K562 (cell line): ENCODE measurements at regions not wholly inside any gene's neighbourhood (a gene's known extent, or its start where the extent isn't known, plus 50 kb on each side); places are given as distances from the start of the nearest gene placed in this dataset.

Experiments used
- ATAC-seq: fragments of 200-7000 bp; cut with Tn5 transposase; 3 replicates; pipeline ENCODE4 v1.9.1; 2020; ENCODE audit warnings: moderate library complexity
- BruUV-seq: library from RNA; stranded (reverse); fragments of 400-500 nt; replicated peaks from 2 replicates; lab custom pipeline; 2021; lab: Mats Ljungman, UMichigan
- CTCF ChIA-PET: fragments of 300-600 bp; formaldehyde crosslinking; extraction: SDS; loops from one replicate; lab custom pipeline; 2021; ENCODE audit warnings: low intra/inter-chr PET ratio; lab: Yijun Ruan, JAX
- POLR2A ChIA-PET: fragments of 300-600, 350-650 bp; sonication (Branson Sonifier 250); formaldehyde crosslinking; extraction: SDS; loops from one replicate; lab custom pipeline; 2021; ENCODE audit warnings: antibody characterized with exemption, inconsistent platforms; lab: Yijun Ruan, JAX
- DNase-seq, 4 experiments: peaks; one replicate each; pipeline versions ENCODE4 v3.0.0 to v3.0.0-alpha.2; 2011 to 2018; ENCODE audit warnings: low spot score in 3 of 4, mixed read lengths in 3 of 4; ENCODE audit errors: extremely low read depth in 1 of 4
- FAIRE-seq: peaks from 2 replicates; lab custom pipeline; 2011; peaks lifted over from hg19 to GRCh38; lab: Jason Lieb, UNC
- H2AFZ ChIP-seq: 2 replicates; pipeline ENCODE4 v1.6.0; 2011; ENCODE audit warnings: low read depth, low read length, control low read depth, inconsistent platforms
- H3K27ac ChIP-seq: fragments of 200-600 bp; 3 replicates; pipeline ENCODE4 v1.8.0; 2011; ENCODE audit warnings: low read depth, mild to moderate bottlenecking, control low read depth, inconsistent platforms, low read length, moderate library complexity, mixed read lengths; ENCODE audit errors: extremely low read depth
- H3K27me3 ChIP-seq, 2 experiments: fragments of 300-600 bp in 1 of 2; 2 replicates in 1 of 2; 3 replicates in 1 of 2; pipeline versions ENCODE4 v1.6.0 to v1.8.0; 2011; ENCODE audit warnings: inconsistent platforms in 2 of 2, low read length in 2 of 2, mild to moderate bottlenecking in 1 of 2, mixed read lengths in 1 of 2, moderate library complexity in 1 of 2; ENCODE audit not compliant: control insufficient read depth in 2 of 2, insufficient read depth in 2 of 2
- H3K36me3 ChIP-seq: fragments of 300-600 bp; 3 replicates; pipeline ENCODE4 v1.8.0; 2011; ENCODE audit warnings: mild to moderate bottlenecking, low read length, inconsistent platforms; ENCODE audit not compliant: control insufficient read depth, insufficient read depth
- H3K4me1 ChIP-seq, 2 experiments: fragments of 200-600 bp in 1 of 2; replicated peaks in 1 of 2; 2 replicates in 1 of 2; 3 replicates in 1 of 2; pipeline versions ENCODE4 v1.5.1 to v1.8.0; 2011; ENCODE audit warnings: inconsistent platforms in 2 of 2, low read length in 2 of 2, mild to moderate bottlenecking in 1 of 2, mixed read lengths in 1 of 2, moderate library complexity in 1 of 2; ENCODE audit not compliant: control insufficient read depth in 2 of 2, insufficient read depth in 2 of 2
- H3K4me2 ChIP-seq: 2 replicates; pipeline ENCODE4 v1.6.1; 2011; ENCODE audit warnings: low read length, control low read depth, inconsistent platforms, mixed read lengths; ENCODE audit not compliant: insufficient read depth
- H3K4me3 ChIP-seq: fragments of 200-600 bp; sonication (generic), shearing (Covaris generic); 2 replicates; pipeline ENCODE4 v1.5.1; 2016; ENCODE audit warnings: control low read depth, inconsistent platforms
- H3K79me2 ChIP-seq: fragments of 200-600 bp; 3 replicates; pipeline ENCODE4 v1.8.0; 2011; ENCODE audit warnings: low read length, inconsistent platforms; ENCODE audit not compliant: control insufficient read depth, insufficient read depth
- H3K9ac ChIP-seq, 2 experiments: 2 replicates each; pipeline versions ENCODE4 v1.6.0 to v1.6.1; 2011; ENCODE audit warnings: low read depth in 2 of 2, low read length in 2 of 2, control low read depth in 1 of 2, inconsistent platforms in 1 of 2, mild to moderate bottlenecking in 1 of 2, mixed read lengths in 1 of 2; ENCODE audit not compliant: insufficient read depth in 1 of 2
- H3K9me1 ChIP-seq: one replicate; pipeline ENCODE4 v1.6.0; 2011; ENCODE audit warnings: inconsistent platforms, mild to moderate bottlenecking, low read length, moderate library complexity; ENCODE audit not compliant: control insufficient read depth, insufficient read depth
- H3K9me3 ChIP-seq: replicated peaks from 2 replicates; pipeline ENCODE4 v1.5.1; 2011; ENCODE audit warnings: low read depth, low read length, inconsistent platforms; ENCODE audit not compliant: control insufficient read depth, insufficient read depth
- H4K20me1 ChIP-seq: replicated peaks from 2 replicates; pipeline ENCODE4 v1.6.1; 2011; ENCODE audit warnings: low read length, inconsistent platforms, mixed read lengths; ENCODE audit not compliant: control insufficient read depth, insufficient read depth
- ASH1L ChIP-seq: fragments of 450-650 bp; IDR thresholded peaks from 2 replicates; pipeline ENCODE4 v1.6.1; 2018; ENCODE audit warnings: borderline replicate concordance, mild to moderate bottlenecking, low read depth; ENCODE audit not compliant: partially characterized antibody
- EP300 ChIP-seq: IDR thresholded peaks from 2 replicates; pipeline ENCODE4 v1.6.1; 2012; ENCODE audit warnings: low read length, improper control_type of control experiment
- LARP7 ChIP-seq: fragments of 450-650 bp; IDR thresholded peaks from 2 replicates; pipeline ENCODE4 v1.6.1; 2016
- NCOA1 ChIP-seq: fragments of 450-650 bp; IDR thresholded peaks from 2 replicates; pipeline ENCODE4 v1.6.1; 2016; ENCODE audit warnings: low read depth
- RBM17 ChIP-seq: fragments of 200-400 bp; formaldehyde crosslinking; IDR thresholded peaks from 2 replicates; pipeline ENCODE4 v1.6.1; 2017; ENCODE audit warnings: low read depth, mild to moderate bottlenecking, low read length, borderline replicate concordance
- RBM22 ChIP-seq: fragments of 200-400 bp; formaldehyde crosslinking; IDR thresholded peaks from 2 replicates; pipeline ENCODE4 v1.6.1; 2018; ENCODE audit warnings: low read length, low read depth; ENCODE audit not compliant: poor library complexity, severe bottlenecking
- RBM34 ChIP-seq: fragments of 200-400 bp; formaldehyde crosslinking; IDR thresholded peaks from 2 replicates; pipeline ENCODE4 v1.6.1; 2018; ENCODE audit warnings: low read length, borderline replicate concordance; ENCODE audit not compliant: insufficient read depth
- TAF1 ChIP-seq: IDR thresholded peaks from 2 replicates; pipeline ENCODE4 v1.6.1; 2011; ENCODE audit warnings: mild to moderate bottlenecking, low read length, moderate library complexity; ENCODE audit not compliant: insufficient read depth, control insufficient read depth, severe bottlenecking; ENCODE audit errors: extremely low read depth
- TAF7 ChIP-seq: fragments of 450-650 bp; IDR thresholded peaks from 2 replicates; pipeline ENCODE4 v1.6.1; 2016; ENCODE audit warnings: missing genetic modification characterization, missing compliant biosample characterization
- ZNF253 ChIP-seq: fragments of 250-450 bp; sonication (Bioruptor Pico); conservative IDR thresholded peaks from 2 replicates; pipeline ENCODE4 v1.6.1; 2021; ENCODE audit warnings: mild to moderate bottlenecking
- WGBS: fragments of 100-300 bp; shearing (Covaris generic); methylation state at CpG from one replicate; pipeline ENCODE4 v1.1.6; 2016; ENCODE audit warnings: low coverage, mixed read lengths; ENCODE audit not compliant: insufficient coverage; ENCODE audit errors: missing lambda C conversion rate; 5-methylcytosine and 5-hydroxymethylcytosine counted together
- in situ Hi-C: fragments of 300-500 bp; cut with MboI; formaldehyde crosslinking; loops from 4 replicates; pipeline ENCODE4 v1.15.0; 2018; ENCODE audit warnings: inconsistent platforms, mixed read lengths
- intact Hi-C: fragments of 100-400 bp; cut with micrococcal nuclease; formaldehyde crosslinking; loops from 2 replicates; pipeline ENCODE4 v1.14.2; 2022
- TF ChIP-seq, protein P1 (sequence below): fragments of 250-450 bp; sonication (Bioruptor Pico); IDR thresholded peaks from 2 replicates; pipeline ENCODE4 v1.4.0; 2020
- TF ChIP-seq, protein P2 (sequence below): fragments of 450-650 bp; formaldehyde crosslinking; IDR thresholded peaks from 2 replicates; pipeline ENCODE4 v1.4.0; 2020; ENCODE audit warnings: mild to moderate bottlenecking, moderate library complexity

DNA sequence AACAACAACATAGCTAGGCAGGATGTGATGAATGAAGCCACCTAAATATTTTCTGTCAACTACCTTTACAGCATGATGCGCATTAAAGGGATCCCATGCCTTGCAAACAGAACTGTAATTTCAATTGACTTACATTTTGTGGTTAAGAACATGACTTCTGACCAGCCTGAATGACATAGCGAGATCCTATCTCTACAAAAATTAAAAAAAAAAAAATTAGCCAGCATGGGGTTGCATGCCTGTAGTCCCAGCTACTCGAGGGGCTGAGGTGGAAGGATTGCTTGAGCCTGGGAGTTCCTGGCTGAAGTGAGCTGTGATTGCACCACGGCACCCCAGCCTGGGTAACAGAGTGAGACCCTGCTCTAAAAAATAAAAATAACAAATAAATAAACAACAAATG is 680.6 kb downstream of the IQCM start:
- Histone ChIP-seq H3K36me3 (no peaks in the 10 kb centered on the region), H4K20me1 (no peaks in the 10 kb centered on the region), H3K4me1 (no peaks in the 10 kb centered on the region), H3K27ac (no peak overlapping the region), H3K27me3 (no peaks in the 10 kb centered on the region), H3K4me2 (no peak overlapping the region), H3K4me3 (no peak overlapping the region), H2AFZ (no peak overlapping the region), H3K79me2 (no peaks in the 10 kb centered on the region), H3K9me3 (no peaks in the 10 kb centered on the region), H3K9ac (no peak overlapping the region), H3K9me1 (no peaks in the 10 kb centered on the region)
- no peak for FAIRE-seq
- DNase-seq: no peak
- 0% methylated on average over 4 of the region's 4 CpGs for WGBS
- BruUV-seq: no TSS peak
- no peak for TF ChIP-seq LARP7
- TF ChIP-seq EP300: no peak
- no peak for TF ChIP-seq RBM22
- no peak for TF ChIP-seq RBM17
- TF ChIP-seq NCOA1: no peak
- no peak for TF ChIP-seq ASH1L
- no peak for TF ChIP-seq ZNF253
- TF ChIP-seq TAF7 (tag): no peak
- TF ChIP-seq TAF1: no peak
- TF ChIP-seq RBM34: no peak
- TF ChIP-seq, protein P1, sequence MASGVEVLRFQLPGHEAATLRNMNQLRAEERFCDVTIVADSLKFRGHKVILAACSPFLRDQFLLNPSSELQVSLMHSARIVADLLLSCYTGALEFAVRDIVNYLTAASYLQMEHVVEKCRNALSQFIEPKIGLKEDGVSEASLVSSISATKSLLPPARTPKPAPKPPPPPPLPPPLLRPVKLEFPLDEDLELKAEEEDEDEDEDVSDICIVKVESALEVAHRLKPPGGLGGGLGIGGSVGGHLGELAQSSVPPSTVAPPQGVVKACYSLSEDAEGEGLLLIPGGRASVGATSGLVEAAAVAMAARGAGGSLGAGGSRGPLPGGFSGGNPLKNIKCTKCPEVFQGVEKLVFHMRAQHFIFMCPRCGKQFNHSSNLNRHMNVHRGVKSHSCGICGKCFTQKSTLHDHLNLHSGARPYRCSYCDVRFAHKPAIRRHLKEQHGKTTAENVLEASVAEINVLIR (CRISPR knock-in tag): no peak
- TF ChIP-seq, protein P2, sequence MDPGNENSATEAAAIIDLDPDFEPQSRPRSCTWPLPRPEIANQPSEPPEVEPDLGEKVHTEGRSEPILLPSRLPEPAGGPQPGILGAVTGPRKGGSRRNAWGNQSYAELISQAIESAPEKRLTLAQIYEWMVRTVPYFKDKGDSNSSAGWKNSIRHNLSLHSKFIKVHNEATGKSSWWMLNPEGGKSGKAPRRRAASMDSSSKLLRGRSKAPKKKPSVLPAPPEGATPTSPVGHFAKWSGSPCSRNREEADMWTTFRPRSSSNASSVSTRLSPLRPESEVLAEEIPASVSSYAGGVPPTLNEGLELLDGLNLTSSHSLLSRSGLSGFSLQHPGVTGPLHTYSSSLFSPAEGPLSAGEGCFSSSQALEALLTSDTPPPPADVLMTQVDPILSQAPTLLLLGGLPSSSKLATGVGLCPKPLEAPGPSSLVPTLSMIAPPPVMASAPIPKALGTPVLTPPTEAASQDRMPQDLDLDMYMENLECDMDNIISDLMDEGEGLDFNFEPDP (CRISPR knock-in tag): no peak
- intact Hi-C loops: no loop called here
- POLR2A ChIA-PET: no interaction called here
- in situ Hi-C loops: no loop called here
- CTCF ChIA-PET: no interaction called here
- ATAC-seq: no peak
